ENCODE measurements at regions not wholly inside any gene's neighbourhood (a gene's known extent, or its start where the extent isn't known, plus 50 kb on each side); places are given as distances from the start of the nearest gene placed in this dataset. TPM values are rescaled to one million over a fixed set of nuclear protein-coding genes. Genes with fewer than 3 reads are reported as not detected.

DNA sequence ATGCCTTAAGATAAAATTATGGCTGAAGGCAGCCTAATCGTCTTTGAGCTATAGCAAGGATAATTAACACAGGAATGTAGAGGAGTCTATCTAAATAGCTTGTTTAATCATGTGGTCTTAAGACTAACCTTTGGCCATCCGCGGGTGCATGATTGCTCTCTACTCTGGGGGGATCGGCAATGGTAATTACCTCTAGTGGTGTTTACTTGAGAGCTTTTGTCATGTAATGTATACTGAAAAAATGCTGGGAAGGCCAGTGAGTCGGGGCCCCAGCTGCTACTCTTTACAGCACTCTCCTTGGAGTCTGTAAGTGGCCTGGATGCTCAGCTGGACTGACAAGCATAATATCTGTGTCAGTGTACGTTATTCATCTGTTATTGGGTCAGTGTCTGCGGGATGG lies 65.5 kb upstream of the GNPDA2 start:
- no peaks in the 10 kb centered on the region for H3K36me3 ChIP-seq (ENCODE audit: insufficient read depth)
- no peak for DNase-seq (ENCODE audit: extremely low spot score)
- no peak overlapping the region for H3K27ac ChIP-seq (ENCODE audit: low read depth)
- H3K4me3 ChIP-seq (ENCODE audit: low read depth, low read length), result no peak overlapping the region
- H3K4me1 ChIP-seq (ENCODE audit: insufficient read depth), result no peaks in the 10 kb centered on the region
- 63% methylated on average over 7 of the region's 7 CpGs for WGBS

DNA sequence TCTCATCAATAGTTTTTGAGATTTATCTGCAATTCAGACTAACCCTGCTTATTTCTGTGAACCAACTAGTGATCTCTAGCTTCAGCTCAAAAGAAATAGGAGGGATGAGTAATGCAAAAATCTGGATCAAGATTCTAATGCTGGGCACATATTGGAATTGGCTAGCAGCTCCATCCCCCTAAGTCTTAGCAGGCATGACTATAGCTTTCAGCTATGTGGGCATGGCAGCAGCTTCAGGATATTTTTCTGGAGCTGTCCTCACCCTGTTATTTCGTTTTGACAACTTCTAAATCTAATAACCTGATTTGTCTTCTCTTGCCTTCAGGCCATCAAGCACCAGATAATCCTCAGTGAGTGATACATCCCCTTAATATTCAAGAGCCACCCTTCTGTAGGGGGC lies 50.8 kb upstream of the GNPDA2 start:
- H3K4me3 ChIP-seq (ENCODE audit: low read depth, low read length), result no peak overlapping the region
- 19% methylated on average over 1 of the region's 1 CpG for WGBS

More for the DNA sequence above, 50.8 kb upstream of the GNPDA2 start:
- no peak for DNase-seq (ENCODE audit: extremely low spot score)
- Histone ChIP-seq H3K4me1 (ENCODE audit: insufficient read depth) (no peaks in the 10 kb centered on the region), H3K27ac (ENCODE audit: low read depth) (no peak overlapping the region), H3K36me3 (ENCODE audit: insufficient read depth) (no peaks in the 10 kb centered on the region)

Small RNA genes lying in the stretch of these regions (small RNA-seq; reads per million reads assigned to genes)
- not detected for gene RNU6-931P

Measured in urinary bladder (tissue), 4 donors.